Naive thymus-derived CD4-positive, alpha-beta T cell (primary cell): ENCODE measurements at regions not wholly inside any gene's neighbourhood (a gene's known extent, or its start where the extent isn't known, plus 50 kb on each side); places are given as distances from the start of the nearest gene placed in this dataset.
"Not testable (repeated sequence)": the region's sequence is repeated elsewhere in the genome, so short reads cannot be mapped to it uniquely, and the experiment has no call there.

Experiments
- ATAC-seq: fragments of 150-1000 bp; cut with Tn5 transposase; 2 replicates; pipeline ENCODE4 v1.10.0; 2021; ENCODE audit warnings: mild to moderate bottlenecking, moderate library complexity
- CTCF ChIA-PET: fragments of 350-600 bp; sonication (Branson Sonifier 250); formaldehyde crosslinking; loops from one replicate; lab custom pipeline; 2021; ENCODE audit warnings: antibody characterized with exemption; lab: Charles Lee
- POLR2A ChIA-PET: fragments of 350-600 bp; sonication (Branson Sonifier 250); formaldehyde crosslinking; loops from one replicate; lab custom pipeline; 2021; ENCODE audit warnings: antibody characterized with exemption, inconsistent platforms; lab: Charles Lee
- DNase-seq, 9 donors: peaks; one replicate each; pipeline versions ENCODE4 v3.0.0 to v3.0.0-alpha.2; 2020 to 2022; ENCODE audit warnings: mixed read lengths in 1 of 9
- H3K27ac ChIP-seq: one replicate; pipeline ENCODE4 v1.7.0; 2013; ENCODE audit warnings: mild to moderate bottlenecking, low read depth, low read length, moderate library complexity
- H3K27me3 ChIP-seq, 2 donors: one replicate each; pipeline ENCODE4 v1.7.0; 2013; ENCODE audit warnings: low read length in 2 of 2, mild to moderate bottlenecking in 2 of 2, moderate library complexity in 2 of 2; ENCODE audit not compliant: control insufficient read depth in 2 of 2, insufficient read depth in 2 of 2
- H3K36me3 ChIP-seq, 3 experiments: 1 replicate in 2 of 3; 2 replicates in 1 of 3; pipeline ENCODE4 v1.7.0; 2013; ENCODE audit warnings: low read length in 3 of 3, mild to moderate bottlenecking in 3 of 3, moderate library complexity in 1 of 3; ENCODE audit not compliant: insufficient read depth in 3 of 3, control insufficient read depth in 2 of 3
- H3K4me1 ChIP-seq, 2 donors: one replicate each; pipeline ENCODE4 v1.7.0; 2013; ENCODE audit warnings: low read length in 2 of 2, mild to moderate bottlenecking in 2 of 2, moderate library complexity in 1 of 2; ENCODE audit not compliant: control insufficient read depth in 2 of 2, insufficient read depth in 2 of 2
- H3K4me3 ChIP-seq: 2 replicates; pipeline ENCODE4 v1.7.0; 2013; ENCODE audit warnings: mild to moderate bottlenecking, low read length
- H3K9me3 ChIP-seq, 3 experiments: 1 replicate in 2 of 3; 2 replicates in 1 of 3; pipeline ENCODE4 v1.7.0; 2013; ENCODE audit warnings: low read length in 3 of 3; ENCODE audit not compliant: control insufficient read depth in 2 of 3
- H3K27ac Mint-ChIP-seq, 9 donors: one replicate each; pipeline ENCODE4 v1.8.0; 2020 to 2022; ENCODE audit warnings: mixed read lengths in 9 of 9, mild to moderate bottlenecking in 8 of 9, moderate library complexity in 5 of 9, inconsistent platforms in 2 of 9
- H3K27me3 Mint-ChIP-seq, 5 donors: one replicate each; pipeline ENCODE4 v1.8.0; 2021 to 2022; ENCODE audit warnings: mixed read lengths in 5 of 5, mild to moderate bottlenecking in 1 of 5
- H3K36me3 Mint-ChIP-seq, 5 donors: one replicate each; pipeline ENCODE4 v1.8.0; 2020 to 2022; ENCODE audit warnings: mixed read lengths in 5 of 5, mild to moderate bottlenecking in 3 of 5, inconsistent platforms in 1 of 5
- H3K4me1 Mint-ChIP-seq, 7 donors: one replicate each; pipeline ENCODE4 v1.8.0; 2020 to 2022; ENCODE audit warnings: mixed read lengths in 7 of 7, mild to moderate bottlenecking in 3 of 7, inconsistent platforms in 1 of 7
- H3K4me3 Mint-ChIP-seq, 10 donors: one replicate each; pipeline ENCODE4 v1.8.0; 2020 to 2022; ENCODE audit warnings: mild to moderate bottlenecking in 10 of 10, mixed read lengths in 10 of 10, moderate library complexity in 6 of 10, inconsistent platforms in 2 of 10
- H3K9me3 Mint-ChIP-seq, 11 donors: one replicate each; pipeline ENCODE4 v1.8.0; 2020 to 2022; ENCODE audit warnings: mixed read lengths in 11 of 11, mild to moderate bottlenecking in 4 of 11, inconsistent platforms in 1 of 11, moderate library complexity in 1 of 11
- intact Hi-C, 2 donors: fragments of 100-400 bp; cut with micrococcal nuclease; formaldehyde crosslinking; loops; one replicate each; pipeline ENCODE4 v1.15.1; 2023

GRCh38 chr12:104906695-104907094 is 51.4 kb downstream of the SLC41A2 start:
- CTCF ChIA-PET, result no interaction called here
- H3K27ac ChIP-seq, result no peak overlapping the region
- H3K27ac Mint-ChIP-seq, result no peak overlapping the region
- H3K4me1 Mint-ChIP-seq, result no peaks in the 10 kb centered on the region
- no peaks in the 10 kb centered on the region for H3K4me1 ChIP-seq
- no peak overlapping the region for H3K4me3 ChIP-seq
- H3K27me3 ChIP-seq, result no peaks in the 10 kb centered on the region
- intact Hi-C loops, result no loop called here
- H3K27me3 Mint-ChIP-seq, result no peaks in the 10 kb centered on the region
- H3K9me3 Mint-ChIP-seq, result no peaks in the 10 kb centered on the region
- no peak for ATAC-seq
- H3K36me3 Mint-ChIP-seq, result peaks cover 0 to 2% (median 0%) of the 10 kb centered on the region in 5 donors
- DNase-seq, result no peak
- H3K36me3 ChIP-seq, result no peaks in the 10 kb centered on the region
- no peaks in the 10 kb centered on the region for H3K9me3 ChIP-seq
- no peak overlapping the region for H3K4me3 Mint-ChIP-seq
- POLR2A ChIA-PET, result no interaction called here

GRCh38 chr12:104905446-104905845 is 52.6 kb downstream of the SLC41A2 start:
- H3K4me1 Mint-ChIP-seq, H3K27me3 Mint-ChIP-seq, intact Hi-C loops, H3K4me1 ChIP-seq, H3K9me3 Mint-ChIP-seq, H3K27me3 ChIP-seq, POLR2A ChIA-PET, ATAC-seq, H3K9me3 ChIP-seq, DNase-seq, H3K27ac ChIP-seq, H3K36me3 ChIP-seq, H3K36me3 Mint-ChIP-seq, CTCF ChIA-PET, H3K4me3 ChIP-seq, H3K4me3 Mint-ChIP-seq, H3K27ac Mint-ChIP-seq: not testable (repeated sequence)

- H3K9me3 ChIP-seq, result no peaks in the 10 kb centered on the region
- peaks cover 0 to 13% (median 0%) of the 10 kb centered on the region in 11 donors for H3K9me3 Mint-ChIP-seq
- peaks cover 0 to 8% (median 0%) of the 10 kb centered on the region in 5 donors for H3K36me3 Mint-ChIP-seq
- intact Hi-C loops, result no loop called here
- H3K27me3 ChIP-seq, result no peaks in the 10 kb centered on the region
- H3K4me1 ChIP-seq, result no peaks in the 10 kb centered on the region
- peaks cover 0 to 2% (median 0%) of the 10 kb centered on the region in 5 donors for H3K27me3 Mint-ChIP-seq
- no peak for ATAC-seq
- ChIA-PET CTCF (no interaction called here), POLR2A (no interaction called here)
- H3K4me1 Mint-ChIP-seq, result no peaks in the 10 kb centered on the region
- DNase-seq, result no peak
- H3K27ac Mint-ChIP-seq, result no peak overlapping the region
- no peaks in the 10 kb centered on the region for H3K36me3 ChIP-seq
- H3K4me3 ChIP-seq, result no peak overlapping the region
- H3K27ac ChIP-seq, result no peak overlapping the region
- no peak overlapping the region for H3K4me3 Mint-ChIP-seq
Observed at GRCh38 chr12:104903648-104904423, 54.3 kb downstream of the SLC41A2 start.

- CTCF ChIA-PET, result no interaction called here
- Histone ChIP-seq H3K36me3 (no peaks in the 10 kb centered on the region), H3K4me1 (no peaks in the 10 kb centered on the region), H3K27ac (no peak overlapping the region), H3K4me3 (no peak overlapping the region), H3K27me3 (no peaks in the 10 kb centered on the region), H3K9me3 (no peaks in the 10 kb centered on the region)
- POLR2A ChIA-PET, result no interaction called here
- intact Hi-C loops, result no loop called here
- Mint-ChIP-seq H3K27me3 (peaks cover 0 to 2% (median 0%) of the 10 kb centered on the region in 5 donors), H3K9me3 (peaks cover 0 to 18% (median 0%) of the 10 kb centered on the region in 11 donors), H3K4me3 (no peak overlapping the region), H3K36me3 (peaks cover 0 to 10% (median 0%) of the 10 kb centered on the region in 5 donors), H3K27ac (no peak overlapping the region), H3K4me1 (peaks cover 0 to 1% (median 0%) of the 10 kb centered on the region in 7 donors)
- no peak for ATAC-seq
- no peak for DNase-seq
Observed at GRCh38 chr12:104902125-104902524, 56.0 kb downstream of the SLC41A2 start.

- ChIA-PET CTCF (no interaction called here), POLR2A (no interaction called here)
- Histone ChIP-seq H3K4me3 (no peak overlapping the region), H3K36me3 (no peaks in the 10 kb centered on the region), H3K27ac (no peak overlapping the region), H3K9me3 (no peaks in the 10 kb centered on the region), H3K27me3 (no peaks in the 10 kb centered on the region), H3K4me1 (no peaks in the 10 kb centered on the region)
- H3K4me1 Mint-ChIP-seq, result peaks cover 0 to 1% (median 0%) of the 10 kb centered on the region in 7 donors
- no peak for ATAC-seq
- peaks cover 0 to 6% (median 0%) of the 10 kb centered on the region in 5 donors for H3K27me3 Mint-ChIP-seq
- H3K27ac Mint-ChIP-seq, result no peak overlapping the region
- DNase-seq, result no peak
- peaks cover 0 to 18% (median 0%) of the 10 kb centered on the region in 11 donors for H3K9me3 Mint-ChIP-seq
- intact Hi-C loops, result no loop called here
- no peak overlapping the region for H3K4me3 Mint-ChIP-seq
- H3K36me3 Mint-ChIP-seq, result peaks cover 0 to 9% (median 0%) of the 10 kb centered on the region in 5 donors
Observed at GRCh38 chr12:104896710-104897109, 61.4 kb downstream of the SLC41A2 start.

GRCh38 chr12:104896146-104896545 is 61.9 kb downstream of the SLC41A2 start:
- no peak for DNase-seq
- Mint-ChIP-seq H3K36me3 (peaks cover 0 to 9% (median 0%) of the 10 kb centered on the region in 5 donors), H3K4me3 (no peak overlapping the region), H3K27me3 (peaks cover 0 to 6% (median under 1%) of the 10 kb centered on the region in 5 donors), H3K27ac (no peak overlapping the region), H3K9me3 (peaks cover 0 to 18% (median 0%) of the 10 kb centered on the region in 11 donors), H3K4me1 (peaks cover 0 to 1% (median 0%) of the 10 kb centered on the region in 7 donors)
- no peaks in the 10 kb centered on the region for H3K27me3 ChIP-seq
- H3K4me1 ChIP-seq, result no peaks in the 10 kb centered on the region
- CTCF ChIA-PET, result no interaction called here
- intact Hi-C loops, result no loop called here
- H3K9me3 ChIP-seq, result no peaks in the 10 kb centered on the region
- no peak for ATAC-seq
- no peaks in the 10 kb centered on the region for H3K36me3 ChIP-seq
- no peak overlapping the region for H3K27ac ChIP-seq
- H3K4me3 ChIP-seq, result no peak overlapping the region
- POLR2A ChIA-PET, result no interaction called here

- POLR2A ChIA-PET, result no interaction called here
- H3K27ac Mint-ChIP-seq, result no peak overlapping the region
- peaks cover 0 to 2% (median 0%) of the 10 kb centered on the region in 7 donors for H3K4me1 Mint-ChIP-seq
- H3K27me3 Mint-ChIP-seq, result peaks cover 3 to 8% (median 4%) of the 10 kb centered on the region in 5 donors
- Histone ChIP-seq H3K4me1 (no peaks in the 10 kb centered on the region), H3K36me3 (no peaks in the 10 kb centered on the region), H3K9me3 (no peaks in the 10 kb centered on the region), H3K4me3 (no peak overlapping the region), H3K27me3 (no peaks in the 10 kb centered on the region), H3K27ac (no peak overlapping the region)
- peaks cover 0 to 11% (median 0%) of the 10 kb centered on the region in 5 donors for H3K36me3 Mint-ChIP-seq
- H3K9me3 Mint-ChIP-seq, result peaks cover 0 to 18% (median 0%) of the 10 kb centered on the region in 11 donors
- H3K4me3 Mint-ChIP-seq, result no peak overlapping the region
- CTCF ChIA-PET, result interaction anchor here (0.6 kb wide), 1 partner anchor 41 kb away, joined by 3 read pairs; no protein-coding TSS in a partner anchor
- no peak for DNase-seq
- no peak for ATAC-seq
- intact Hi-C loops, result no loop called here
Observed at GRCh38 chr12:104895415-104895814, 62.7 kb downstream of the SLC41A2 start.
